HG03025 (cell line): ENCODE measurements at regions not wholly inside any gene's neighbourhood (a gene's known extent, or its start where the extent isn't known, plus 50 kb on each side); places are given as distances from the start of the nearest gene placed in this dataset.
"Not testable (repeated sequence)": the region's sequence is repeated elsewhere in the genome, so short reads cannot be mapped to it uniquely, and the experiment has no call there.

Experiments
- ATAC-seq: cut with Tn5 transposase; IDR thresholded peaks from one replicate; pipeline ENCODE4 v1.9.1; 2021; ENCODE audit warnings: mild to moderate bottlenecking, moderate library complexity; ENCODE audit not compliant: unreplicated experiment, low FRiP score

GRCh38 chr7:131655447-131655846, 99.0 kb upstream of the PODXL start:
- ATAC-seq: no peak

GRCh38 chr7:131654668-131655326, 98.4 kb upstream of the PODXL start:
- ATAC-seq: no peak

GRCh38 chr7:131654249-131654558, 97.8 kb upstream of the PODXL start:
- ATAC-seq: no peak

GRCh38 chr7:131653418-131654248, 97.2 kb upstream of the PODXL start:
- no peak for ATAC-seq

- no peak for ATAC-seq
Observed at GRCh38 chr7:131652934-131653333, 96.5 kb upstream of the PODXL start.

- no peak for ATAC-seq
Observed at GRCh38 chr7:131652194-131652593, 95.8 kb upstream of the PODXL start.

GRCh38 chr7:131649879-131650278, 93.5 kb upstream of the PODXL start:
- ATAC-seq: no peak

GRCh38 chr7:131649003-131649541, 92.6 kb upstream of the PODXL start:
- ATAC-seq: no peak

- no peak for ATAC-seq
Observed at GRCh38 chr7:131648491-131648890, 92.1 kb upstream of the PODXL start.

GRCh38 chr7:131646203-131646602, 89.8 kb upstream of the PODXL start:
- ATAC-seq: no peak

GRCh38 chr7:131642429-131642828, 86.0 kb upstream of the PODXL start:
- no peak for ATAC-seq

GRCh38 chr7:131640686-131641085, 84.3 kb upstream of the PODXL start:
- ATAC-seq: no peak

GRCh38 chr7:131638641-131639430, 82.4 kb upstream of the PODXL start:
- no peak for ATAC-seq

- ATAC-seq: no peak
Observed at GRCh38 chr7:131637859-131638258, 81.4 kb upstream of the PODXL start.

- ATAC-seq: no peak
Observed at GRCh38 chr7:131636092-131636491, 79.7 kb upstream of the PODXL start.

- ATAC-seq: not testable (repeated sequence)
Observed at GRCh38 chr7:131634197-131634596, 77.8 kb upstream of the PODXL start.

GRCh38 chr7:131633342-131633843, 77.0 kb upstream of the PODXL start:
- ATAC-seq: no peak

- ATAC-seq: no peak
Observed at GRCh38 chr7:131630427-131630826, 74.0 kb upstream of the PODXL start.

- no peak for ATAC-seq
Observed at GRCh38 chr7:131629217-131629882, 72.9 kb upstream of the PODXL start.

GRCh38 chr7:131628634-131629033, 72.2 kb upstream of the PODXL start:
- no peak for ATAC-seq
